ENCODE measurements at regions not wholly inside any gene's neighbourhood (a gene's known extent, or its start where the extent isn't known, plus 50 kb on each side); places are given as distances from the start of the nearest gene placed in this dataset.

- no peak overlapping the region for H3K4me3 Mint-ChIP-seq (ENCODE audit: unreplicated experiment)
- H3K9me3 Mint-ChIP-seq (ENCODE audit: unreplicated experiment): peaks cover 2% of the 10 kb centered on the region
- H3K27me3 Mint-ChIP-seq (ENCODE audit: unreplicated experiment): no peaks in the 10 kb centered on the region
- no peak overlapping the region for H3K27ac Mint-ChIP-seq (ENCODE audit: unreplicated experiment)
- H3K4me1 Mint-ChIP-seq (ENCODE audit: low read depth, unreplicated experiment): peaks cover 12% of the 10 kb centered on the region
- peaks cover 2% of the 10 kb centered on the region for H3K36me3 Mint-ChIP-seq (ENCODE audit: unreplicated experiment)
- no peak for TF ChIP-seq CTCF (IDR thresholded peaks at IDR 0.05; ENCODE audit: partially characterized antibody, unreplicated experiment)
- DNase-seq: no peak
Measured at GRCh38 chr13:103537616-103538015, 471.4 kb upstream of the SLC10A2 start.

- Mint-ChIP-seq H3K4me3 (ENCODE audit: unreplicated experiment) (no peak overlapping the region), H3K36me3 (ENCODE audit: unreplicated experiment) (no peaks in the 10 kb centered on the region), H3K4me1 (ENCODE audit: low read depth, unreplicated experiment) (peaks cover 2% of the 10 kb centered on the region), H3K27me3 (ENCODE audit: unreplicated experiment) (no peaks in the 10 kb centered on the region), H3K27ac (ENCODE audit: unreplicated experiment) (no peak overlapping the region), H3K9me3 (ENCODE audit: unreplicated experiment) (no peaks in the 10 kb centered on the region)
- no peak for DNase-seq
- no peak for TF ChIP-seq CTCF (IDR thresholded peaks at IDR 0.05; ENCODE audit: partially characterized antibody, unreplicated experiment)
Measured at GRCh38 chr13:103531278-103531677, 465.1 kb upstream of the SLC10A2 start.

GRCh38 chr13:103528437-103528836, 462.2 kb upstream of the SLC10A2 start:
- DNase-seq: no peak
- no peak overlapping the region for H3K4me3 Mint-ChIP-seq (ENCODE audit: unreplicated experiment)
- peaks cover 2% of the 10 kb centered on the region for H3K4me1 Mint-ChIP-seq (ENCODE audit: low read depth, unreplicated experiment)
- H3K27me3 Mint-ChIP-seq (ENCODE audit: unreplicated experiment): no peaks in the 10 kb centered on the region
- H3K36me3 Mint-ChIP-seq (ENCODE audit: unreplicated experiment): no peaks in the 10 kb centered on the region
- TF ChIP-seq CTCF (IDR thresholded peaks at IDR 0.05; ENCODE audit: partially characterized antibody, unreplicated experiment): no peak
- no peaks in the 10 kb centered on the region for H3K9me3 Mint-ChIP-seq (ENCODE audit: unreplicated experiment)
- no peak overlapping the region for H3K27ac Mint-ChIP-seq (ENCODE audit: unreplicated experiment)

GRCh38 chr13:103525530-103525929, 459.3 kb upstream of the SLC10A2 start:
- H3K4me3 Mint-ChIP-seq (ENCODE audit: unreplicated experiment): no peak overlapping the region
- no peaks in the 10 kb centered on the region for H3K27me3 Mint-ChIP-seq (ENCODE audit: unreplicated experiment)
- no peaks in the 10 kb centered on the region for H3K9me3 Mint-ChIP-seq (ENCODE audit: unreplicated experiment)
- no peak overlapping the region for H3K27ac Mint-ChIP-seq (ENCODE audit: unreplicated experiment)
- no peak for DNase-seq
- TF ChIP-seq CTCF (IDR thresholded peaks at IDR 0.05; ENCODE audit: partially characterized antibody, unreplicated experiment): no peak
- H3K4me1 Mint-ChIP-seq (ENCODE audit: low read depth, unreplicated experiment): peaks cover 2% of the 10 kb centered on the region
- no peaks in the 10 kb centered on the region for H3K36me3 Mint-ChIP-seq (ENCODE audit: unreplicated experiment)

GRCh38 chr13:103523858-103524257, 457.6 kb upstream of the SLC10A2 start:
- Mint-ChIP-seq H3K4me1 (ENCODE audit: low read depth, unreplicated experiment) (no peaks in the 10 kb centered on the region), H3K36me3 (ENCODE audit: unreplicated experiment) (no peaks in the 10 kb centered on the region), H3K27me3 (ENCODE audit: unreplicated experiment) (no peaks in the 10 kb centered on the region), H3K27ac (ENCODE audit: unreplicated experiment) (no peak overlapping the region), H3K9me3 (ENCODE audit: unreplicated experiment) (no peaks in the 10 kb centered on the region), H3K4me3 (ENCODE audit: unreplicated experiment) (no peak overlapping the region)
- no peak for TF ChIP-seq CTCF (IDR thresholded peaks at IDR 0.05; ENCODE audit: partially characterized antibody, unreplicated experiment)
- no peak for DNase-seq
